PC-9 (cell line): ENCODE measurements at regions not wholly inside any gene's neighbourhood (a gene's known extent, or its start where the extent isn't known, plus 50 kb on each side); places are given as distances from the start of the nearest gene placed in this dataset.

Experiments
- EZH2 ChIP-seq: fragments of 200-600 bp; sonication (generic); IDR thresholded peaks from 2 replicates; pipeline ENCODE4 v1.8.0; 2017; ENCODE audit warnings: antibody characterized with exemption, low read depth
- TF ChIP-seq, protein P1 (sequence below): fragments of 200-600 bp; sonication (generic); conservative IDR thresholded peaks from 2 replicates; pipeline ENCODE4 v1.6.1; 2017; ENCODE audit warnings: mixed run types, antibody characterized with exemption, mild to moderate bottlenecking, moderate library complexity

GRCh38 chr6:155828989-155829388 lies 373.4 kb upstream of the NOX3 start:
- TF ChIP-seq, protein P1, sequence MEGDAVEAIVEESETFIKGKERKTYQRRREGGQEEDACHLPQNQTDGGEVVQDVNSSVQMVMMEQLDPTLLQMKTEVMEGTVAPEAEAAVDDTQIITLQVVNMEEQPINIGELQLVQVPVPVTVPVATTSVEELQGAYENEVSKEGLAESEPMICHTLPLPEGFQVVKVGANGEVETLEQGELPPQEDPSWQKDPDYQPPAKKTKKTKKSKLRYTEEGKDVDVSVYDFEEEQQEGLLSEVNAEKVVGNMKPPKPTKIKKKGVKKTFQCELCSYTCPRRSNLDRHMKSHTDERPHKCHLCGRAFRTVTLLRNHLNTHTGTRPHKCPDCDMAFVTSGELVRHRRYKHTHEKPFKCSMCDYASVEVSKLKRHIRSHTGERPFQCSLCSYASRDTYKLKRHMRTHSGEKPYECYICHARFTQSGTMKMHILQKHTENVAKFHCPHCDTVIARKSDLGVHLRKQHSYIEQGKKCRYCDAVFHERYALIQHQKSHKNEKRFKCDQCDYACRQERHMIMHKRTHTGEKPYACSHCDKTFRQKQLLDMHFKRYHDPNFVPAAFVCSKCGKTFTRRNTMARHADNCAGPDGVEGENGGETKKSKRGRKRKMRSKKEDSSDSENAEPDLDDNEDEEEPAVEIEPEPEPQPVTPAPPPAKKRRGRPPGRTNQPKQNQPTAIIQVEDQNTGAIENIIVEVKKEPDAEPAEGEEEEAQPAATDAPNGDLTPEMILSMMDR = no peak
- no peak for TF ChIP-seq EZH2
